Panc1 (cell line): ENCODE measurements at regions not wholly inside any gene's neighbourhood (a gene's known extent, or its start where the extent isn't known, plus 50 kb on each side); places are given as distances from the start of the nearest gene placed in this dataset.

Source experiments
- ATAC-seq: fragments of 200-7000 bp; cut with Tn5 transposase; 2 replicates; pipeline ENCODE4 v1.9.1; 2020; ENCODE audit warnings: mild to moderate bottlenecking, moderate library complexity
- BruUV-seq: library from RNA; stranded (reverse); fragments of 400-500 nt; replicated peaks from 2 replicates; lab custom pipeline; 2021; lab: Mats Ljungman, UMichigan
- CTCF ChIA-PET: fragments of 300-600 bp; sonication (Branson Sonifier 250); formaldehyde crosslinking; loops from one replicate; lab custom pipeline; 2022; ENCODE audit warnings: antibody characterized with exemption; lab: Charles Lee
- POLR2A ChIA-PET: fragments of 300-600 bp; sonication (Branson Sonifier 250); formaldehyde crosslinking; loops from one replicate; lab custom pipeline; 2022; ENCODE audit warnings: antibody characterized with exemption; lab: Charles Lee
- DNase-seq: peaks from one replicate; pipeline ENCODE4 v3.0.0-alpha.2; 2010; ENCODE audit warnings: low read depth, low spot score
- H3K27ac ChIP-seq: 2 replicates; pipeline ENCODE4 v1.5.1; 2011; ENCODE audit warnings: mild to moderate bottlenecking, low read length, inconsistent platforms
- H3K27me3 ChIP-seq: fragments of 200-500 bp; sonication (Bioruptor generic); 2 replicates; pipeline ENCODE4 v1.6.0; 2014; ENCODE audit warnings: low read length, inconsistent platforms; ENCODE audit not compliant: control insufficient read depth, insufficient read depth
- H3K36me3 ChIP-seq: fragments of 200-500 bp; sonication (Bioruptor generic); 2 replicates; pipeline ENCODE4 v1.5.1; 2014; ENCODE audit warnings: inconsistent platforms, mild to moderate bottlenecking, low read length, moderate library complexity; ENCODE audit not compliant: control insufficient read depth, insufficient read depth
- H3K4me1 ChIP-seq: 2 replicates; pipeline ENCODE4 v1.5.1; 2011; ENCODE audit warnings: inconsistent platforms, mild to moderate bottlenecking, low read length, moderate library complexity; ENCODE audit not compliant: control insufficient read depth, insufficient read depth
- H3K4me3 ChIP-seq, 2 experiments: 2 replicates each; pipeline ENCODE4 v1.5.1; 2011 to 2012; ENCODE audit warnings: low read depth in 2 of 2, low read length in 2 of 2, mild to moderate bottlenecking in 2 of 2, inconsistent platforms in 1 of 2, moderate library complexity in 1 of 2
- H3K9me3 ChIP-seq: fragments of 200-500 bp; sonication (Bioruptor generic); 2 replicates; pipeline ENCODE4 v1.5.1; 2014; ENCODE audit warnings: low read depth, mild to moderate bottlenecking, inconsistent platforms, low read length, moderate library complexity; ENCODE audit not compliant: control insufficient read depth, insufficient read depth
- POLR2AphosphoS5 ChIP-seq: IDR thresholded peaks from 2 replicates; pipeline ENCODE4 v1.6.1; 2012; ENCODE audit warnings: mild to moderate bottlenecking, low read depth, low read length, moderate library complexity
- SIN3A ChIP-seq: IDR thresholded peaks from 2 replicates; pipeline ENCODE4 v1.6.1; 2012; ENCODE audit warnings: low read depth, mild to moderate bottlenecking, low read length, moderate library complexity, borderline replicate concordance; ENCODE audit not compliant: insufficient read depth
- TCF7L2 ChIP-seq: IDR thresholded peaks from 2 replicates; pipeline ENCODE4 v1.6.1; 2011; ENCODE audit warnings: mild to moderate bottlenecking, low read depth, low read length, inconsistent platforms
- in situ Hi-C: cut with HindIII; loops from 2 replicates; pipeline ENCODE4 v1.10.0; 2016; ENCODE audit warnings: low sequenced_read_pairs, low pct_unique_long_range_greater_than_20kb
- intact Hi-C: fragments of 100-400 bp; cut with micrococcal nuclease; formaldehyde crosslinking; loops from one replicate; pipeline ENCODE4 v1.10.0; 2022; ENCODE audit not compliant: unreplicated experiment
- TF ChIP-seq, protein P1 (sequence below), 2 experiments: IDR thresholded peaks; 2 replicates each; pipeline ENCODE4 v1.6.1; 2011 to 2012; ENCODE audit warnings: low read depth in 2 of 2, control low read depth in 1 of 2, low read length in 1 of 2, mild to moderate bottlenecking in 1 of 2, moderate library complexity in 1 of 2; ENCODE audit not compliant: insufficient read depth in 1 of 2
- TF ChIP-seq, protein P2 (sequence below): fragments of 450-650 bp; IDR thresholded peaks from 2 replicates; pipeline ENCODE4 v1.5.1; 2017; ENCODE audit warnings: mild to moderate bottlenecking

DNA sequence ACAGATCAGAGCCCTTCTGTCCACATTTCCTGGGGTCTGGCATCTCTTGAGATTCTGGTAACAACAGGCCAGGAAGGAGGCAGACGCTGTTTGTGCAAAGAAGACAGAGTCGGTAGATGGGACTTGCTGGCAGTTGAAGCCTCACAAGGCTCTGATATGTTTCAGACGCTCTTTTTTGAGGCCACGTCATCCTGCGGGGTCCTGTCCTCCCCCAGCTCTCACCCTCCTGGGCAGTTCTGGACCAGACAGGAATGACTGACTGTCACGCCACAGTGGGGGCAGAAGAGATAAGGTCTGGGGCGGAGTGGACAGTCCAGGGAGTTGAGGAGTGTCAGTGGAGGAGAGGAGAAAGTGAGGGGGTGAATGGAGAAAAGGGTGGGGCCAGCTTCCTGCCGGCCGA, 87.1 kb upstream of the SULF2 start:
- ChIA-PET CTCF (no interaction called here), POLR2A (no interaction called here)
- in situ Hi-C loops (no loop called here), intact Hi-C loops (no loop called here)
- Histone ChIP-seq H3K4me1 (no peaks in the 10 kb centered on the region), H3K4me3 (no peak overlapping the region), H3K9me3 (no peaks in the 10 kb centered on the region), H3K27ac (no peak overlapping the region), H3K27me3 (peaks cover 6% of the 10 kb centered on the region), H3K36me3 (no peaks in the 10 kb centered on the region)
- DNase-seq: no peak
- TF ChIP-seq, protein P1, sequence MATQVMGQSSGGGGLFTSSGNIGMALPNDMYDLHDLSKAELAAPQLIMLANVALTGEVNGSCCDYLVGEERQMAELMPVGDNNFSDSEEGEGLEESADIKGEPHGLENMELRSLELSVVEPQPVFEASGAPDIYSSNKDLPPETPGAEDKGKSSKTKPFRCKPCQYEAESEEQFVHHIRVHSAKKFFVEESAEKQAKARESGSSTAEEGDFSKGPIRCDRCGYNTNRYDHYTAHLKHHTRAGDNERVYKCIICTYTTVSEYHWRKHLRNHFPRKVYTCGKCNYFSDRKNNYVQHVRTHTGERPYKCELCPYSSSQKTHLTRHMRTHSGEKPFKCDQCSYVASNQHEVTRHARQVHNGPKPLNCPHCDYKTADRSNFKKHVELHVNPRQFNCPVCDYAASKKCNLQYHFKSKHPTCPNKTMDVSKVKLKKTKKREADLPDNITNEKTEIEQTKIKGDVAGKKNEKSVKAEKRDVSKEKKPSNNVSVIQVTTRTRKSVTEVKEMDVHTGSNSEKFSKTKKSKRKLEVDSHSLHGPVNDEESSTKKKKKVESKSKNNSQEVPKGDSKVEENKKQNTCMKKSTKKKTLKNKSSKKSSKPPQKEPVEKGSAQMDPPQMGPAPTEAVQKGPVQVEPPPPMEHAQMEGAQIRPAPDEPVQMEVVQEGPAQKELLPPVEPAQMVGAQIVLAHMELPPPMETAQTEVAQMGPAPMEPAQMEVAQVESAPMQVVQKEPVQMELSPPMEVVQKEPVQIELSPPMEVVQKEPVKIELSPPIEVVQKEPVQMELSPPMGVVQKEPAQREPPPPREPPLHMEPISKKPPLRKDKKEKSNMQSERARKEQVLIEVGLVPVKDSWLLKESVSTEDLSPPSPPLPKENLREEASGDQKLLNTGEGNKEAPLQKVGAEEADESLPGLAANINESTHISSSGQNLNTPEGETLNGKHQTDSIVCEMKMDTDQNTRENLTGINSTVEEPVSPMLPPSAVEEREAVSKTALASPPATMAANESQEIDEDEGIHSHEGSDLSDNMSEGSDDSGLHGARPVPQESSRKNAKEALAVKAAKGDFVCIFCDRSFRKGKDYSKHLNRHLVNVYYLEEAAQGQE (IDR thresholded peaks at IDR 0.05; ENCODE audit: insufficient read depth in 1 of 2, low read depth in 2 of 2, low read length in 1 of 2): no peak
- TF ChIP-seq POLR2AphosphoS5 (no peak), SIN3A (no peak), TCF7L2 (no peak)
- TF ChIP-seq, protein P2, sequence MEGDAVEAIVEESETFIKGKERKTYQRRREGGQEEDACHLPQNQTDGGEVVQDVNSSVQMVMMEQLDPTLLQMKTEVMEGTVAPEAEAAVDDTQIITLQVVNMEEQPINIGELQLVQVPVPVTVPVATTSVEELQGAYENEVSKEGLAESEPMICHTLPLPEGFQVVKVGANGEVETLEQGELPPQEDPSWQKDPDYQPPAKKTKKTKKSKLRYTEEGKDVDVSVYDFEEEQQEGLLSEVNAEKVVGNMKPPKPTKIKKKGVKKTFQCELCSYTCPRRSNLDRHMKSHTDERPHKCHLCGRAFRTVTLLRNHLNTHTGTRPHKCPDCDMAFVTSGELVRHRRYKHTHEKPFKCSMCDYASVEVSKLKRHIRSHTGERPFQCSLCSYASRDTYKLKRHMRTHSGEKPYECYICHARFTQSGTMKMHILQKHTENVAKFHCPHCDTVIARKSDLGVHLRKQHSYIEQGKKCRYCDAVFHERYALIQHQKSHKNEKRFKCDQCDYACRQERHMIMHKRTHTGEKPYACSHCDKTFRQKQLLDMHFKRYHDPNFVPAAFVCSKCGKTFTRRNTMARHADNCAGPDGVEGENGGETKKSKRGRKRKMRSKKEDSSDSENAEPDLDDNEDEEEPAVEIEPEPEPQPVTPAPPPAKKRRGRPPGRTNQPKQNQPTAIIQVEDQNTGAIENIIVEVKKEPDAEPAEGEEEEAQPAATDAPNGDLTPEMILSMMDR: no peak
- no TSS peak for BruUV-seq
- no peak for ATAC-seq

DNA sequence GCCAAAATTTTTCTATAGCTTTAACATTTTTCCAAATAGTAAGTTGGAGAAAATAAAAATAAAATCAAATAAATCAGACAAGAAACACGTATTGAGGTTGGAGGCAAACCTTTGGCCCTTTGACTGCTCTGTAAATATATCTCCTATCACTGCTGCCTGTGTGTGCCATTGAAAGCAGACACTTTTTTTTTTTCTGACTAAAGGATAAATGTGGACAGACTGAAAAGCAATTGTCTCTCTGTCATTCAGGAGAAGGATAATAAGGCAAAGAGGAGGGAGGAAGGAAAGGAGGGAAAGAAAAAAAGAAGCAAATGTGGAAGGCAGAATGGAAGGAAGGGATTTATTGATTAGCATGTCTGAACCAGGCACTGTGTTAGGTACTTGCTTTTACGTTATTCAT, 85.2 kb upstream of the SULF2 start:
- Histone ChIP-seq H3K36me3 (no peaks in the 10 kb centered on the region), H3K4me3 (no peak overlapping the region), H3K4me1 (no peaks in the 10 kb centered on the region), H3K9me3 (no peaks in the 10 kb centered on the region), H3K27ac (no peak overlapping the region), H3K27me3 (peaks cover 3% of the 10 kb centered on the region; the same call in 1 of the 2 replicates)
- intact Hi-C loops: no loop called here
- no peak for ATAC-seq
- in situ Hi-C loops: no loop called here
- ChIA-PET POLR2A (no interaction called here), CTCF (no interaction called here)
- no TSS peak for BruUV-seq
- TF ChIP-seq, protein P2: no peak
- no peak for TF ChIP-seq POLR2AphosphoS5
- TF ChIP-seq SIN3A: no peak
- no peak for TF ChIP-seq TCF7L2
- TF ChIP-seq, protein P1 (IDR thresholded peaks at IDR 0.05; ENCODE audit: insufficient read depth in 1 of 2, low read depth in 2 of 2, low read length in 1 of 2): no peak
- DNase-seq: no peak
